Activated CD4-positive, alpha-beta T cell treated with anti-CD3 and anti-CD28 coated beads, Interleukin-2, amount 10 ng/mL, durations not matched to agents 7 days and 5 days (primary cell): ENCODE measurements at regions not wholly inside any gene's neighbourhood (a gene's known extent, or its start where the extent isn't known, plus 50 kb on each side); places are given as distances from the start of the nearest gene placed in this dataset.

Source experiments
- CTCF ChIA-PET: fragments of 350-600 bp; sonication (Branson Sonifier 250); formaldehyde crosslinking; loops from one replicate; lab custom pipeline; 2021; ENCODE audit warnings: antibody characterized with exemption; lab: Charles Lee
- POLR2A ChIA-PET: fragments of 350-600 bp; sonication (Branson Sonifier 250); formaldehyde crosslinking; loops from one replicate; lab custom pipeline; 2021; ENCODE audit warnings: antibody characterized with exemption; lab: Charles Lee
- DNase-seq: peaks from one replicate; pipeline ENCODE4 v3.0.0-alpha.2; 2020
- H3K27ac Mint-ChIP-seq: one replicate; pipeline ENCODE4 v1.8.0; 2021; ENCODE audit warnings: mild to moderate bottlenecking, moderate library complexity, mixed read lengths
- H3K27me3 Mint-ChIP-seq: one replicate; pipeline ENCODE4 v1.8.0; 2021; ENCODE audit warnings: mixed read lengths
- H3K36me3 Mint-ChIP-seq: one replicate; pipeline ENCODE4 v1.8.0; 2021; ENCODE audit warnings: low read depth, mixed read lengths
- H3K4me1 Mint-ChIP-seq: one replicate; pipeline ENCODE4 v1.8.0; 2021; ENCODE audit warnings: mixed read lengths
- H3K4me3 Mint-ChIP-seq: one replicate; pipeline ENCODE4 v1.8.0; 2021; ENCODE audit warnings: mild to moderate bottlenecking, moderate library complexity, mixed read lengths
- H3K9me3 Mint-ChIP-seq: one replicate; pipeline ENCODE4 v1.8.0; 2021; ENCODE audit warnings: mixed read lengths

- Mint-ChIP-seq H3K9me3 (peaks cover 2% of the 10 kb centered on the region), H3K4me1 (no peaks in the 10 kb centered on the region), H3K27me3 (peaks cover 6% of the 10 kb centered on the region), H3K27ac (no peak overlapping the region), H3K4me3 (no peak overlapping the region), H3K36me3 (no peaks in the 10 kb centered on the region)
- no peak for DNase-seq
- CTCF ChIA-PET = no interaction called here
- POLR2A ChIA-PET = no interaction called here
Observed at GRCh38 chr17:56648321-56648720, 54.8 kb downstream of the NOG start.

- POLR2A ChIA-PET = no interaction called here
- CTCF ChIA-PET = no interaction called here
- Mint-ChIP-seq H3K27ac (no peak overlapping the region), H3K9me3 (peaks cover 2% of the 10 kb centered on the region), H3K27me3 (peaks cover 6% of the 10 kb centered on the region), H3K36me3 (no peaks in the 10 kb centered on the region), H3K4me3 (no peak overlapping the region), H3K4me1 (peaks cover 3% of the 10 kb centered on the region)
- DNase-seq = no peak
Observed at GRCh38 chr17:56648806-56649205, 55.3 kb downstream of the NOG start.

- no peaks in the 10 kb centered on the region for H3K36me3 Mint-ChIP-seq
- CTCF ChIA-PET = interaction anchor here (1.2 kb wide), 1 partner anchor 54 kb away, joined by 3 read pairs; no protein-coding TSS in a partner anchor
Observed at GRCh38 chr17:56652628-56653027, 59.1 kb downstream of the NOG start.

GRCh38 chr17:56653877-56654276 lies 60.4 kb downstream of the NOG start:
- Mint-ChIP-seq H3K27me3 (peaks cover 9% of the 10 kb centered on the region), H3K27ac (no peak overlapping the region), H3K9me3 (peaks cover 2% of the 10 kb centered on the region), H3K4me1 (peaks cover 4% of the 10 kb centered on the region), H3K4me3 (no peak overlapping the region), H3K36me3 (no peaks in the 10 kb centered on the region)
- ChIA-PET POLR2A (no interaction called here), CTCF (interaction anchor here (0.9 to 1.8 kb wide), 3 partner anchors 55 to 118 kb away, joined by 3 to 5 read pairs (median 3); no protein-coding TSS in a partner anchor)
- DNase-seq = peak; percentile 69

More at GRCh38 chr17:56652628-56653027, 59.1 kb downstream of the NOG start:
- no peak overlapping the region for H3K27ac Mint-ChIP-seq
- H3K27me3 Mint-ChIP-seq = peaks cover 14% of the 10 kb centered on the region
- DNase-seq = no peak
- no peak overlapping the region for H3K4me3 Mint-ChIP-seq
- POLR2A ChIA-PET = no interaction called here
- peaks cover 4% of the 10 kb centered on the region for H3K4me1 Mint-ChIP-seq
- peaks cover 2% of the 10 kb centered on the region for H3K9me3 Mint-ChIP-seq

GRCh38 chr17:56656701-56657327 lies 63.3 kb downstream of the NOG start:
- Mint-ChIP-seq H3K36me3 (no peaks in the 10 kb centered on the region), H3K27ac (no peak overlapping the region), H3K27me3 (peaks cover 9% of the 10 kb centered on the region), H3K4me1 (peaks cover 4% of the 10 kb centered on the region), H3K9me3 (no peaks in the 10 kb centered on the region), H3K4me3 (no peak overlapping the region)
- ChIA-PET POLR2A (no interaction called here), CTCF (no interaction called here)
- no peak for DNase-seq

GRCh38 chr17:56658648-56659047 lies 65.1 kb downstream of the NOG start:
- ChIA-PET CTCF (no interaction called here), POLR2A (no interaction called here)
- no peaks in the 10 kb centered on the region for H3K9me3 Mint-ChIP-seq
- no peaks in the 10 kb centered on the region for H3K36me3 Mint-ChIP-seq
- no peak overlapping the region for H3K4me3 Mint-ChIP-seq
- no peak for DNase-seq
- H3K4me1 Mint-ChIP-seq = peaks cover 2% of the 10 kb centered on the region
- H3K27me3 Mint-ChIP-seq = peaks cover 9% of the 10 kb centered on the region
- no peak overlapping the region for H3K27ac Mint-ChIP-seq

GRCh38 chr17:56659622-56660021 lies 66.1 kb downstream of the NOG start:
- POLR2A ChIA-PET = no interaction called here
- DNase-seq = no peak
- no peaks in the 10 kb centered on the region for H3K36me3 Mint-ChIP-seq

GRCh38 chr17:56661906-56662305 lies 68.4 kb downstream of the NOG start:
- Mint-ChIP-seq H3K27ac (no peak overlapping the region), H3K9me3 (no peaks in the 10 kb centered on the region), H3K27me3 (peaks cover 9% of the 10 kb centered on the region), H3K4me3 (no peak overlapping the region), H3K36me3 (no peaks in the 10 kb centered on the region), H3K4me1 (no peaks in the 10 kb centered on the region)
- ChIA-PET POLR2A (no interaction called here), CTCF (no interaction called here)
- DNase-seq = no peak

More at GRCh38 chr17:56659622-56660021, 66.1 kb downstream of the NOG start:
- Mint-ChIP-seq H3K4me3 (no peak overlapping the region), H3K9me3 (no peaks in the 10 kb centered on the region), H3K27ac (no peak overlapping the region), H3K27me3 (peaks cover 9% of the 10 kb centered on the region), H3K4me1 (no peaks in the 10 kb centered on the region)
- CTCF ChIA-PET = no interaction called here

- POLR2A ChIA-PET = no interaction called here
- H3K4me1 Mint-ChIP-seq = no peaks in the 10 kb centered on the region
- H3K27ac Mint-ChIP-seq = no peak overlapping the region
- H3K4me3 Mint-ChIP-seq = no peak overlapping the region
- CTCF ChIA-PET = no interaction called here
- no peaks in the 10 kb centered on the region for H3K9me3 Mint-ChIP-seq
- peaks cover 9% of the 10 kb centered on the region for H3K27me3 Mint-ChIP-seq
- no peak for DNase-seq
- no peaks in the 10 kb centered on the region for H3K36me3 Mint-ChIP-seq
Observed at GRCh38 chr17:56665864-56666263, 72.4 kb downstream of the NOG start.

- no peak overlapping the region for H3K27ac Mint-ChIP-seq
- CTCF ChIA-PET = interaction anchor here (0.6 kb wide), 1 partner anchor 55 kb away, joined by 3 read pairs; no protein-coding TSS in a partner anchor
- H3K4me3 Mint-ChIP-seq = no peak overlapping the region
- DNase-seq = no peak
- H3K27me3 Mint-ChIP-seq = peaks cover 20% of the 10 kb centered on the region
- POLR2A ChIA-PET = no interaction called here
- H3K4me1 Mint-ChIP-seq = no peaks in the 10 kb centered on the region
- no peaks in the 10 kb centered on the region for H3K9me3 Mint-ChIP-seq
- H3K36me3 Mint-ChIP-seq = no peaks in the 10 kb centered on the region
Observed at GRCh38 chr17:56667925-56668458, 74.5 kb downstream of the NOG start.

GRCh38 chr17:56672195-56672594 lies 78.7 kb downstream of the NOG start:
- peaks cover 10% of the 10 kb centered on the region for H3K4me1 Mint-ChIP-seq
- H3K36me3 Mint-ChIP-seq = no peaks in the 10 kb centered on the region
- no peak overlapping the region for H3K4me3 Mint-ChIP-seq
- no peak overlapping the region for H3K27ac Mint-ChIP-seq
- no peak for DNase-seq
- H3K9me3 Mint-ChIP-seq = no peaks in the 10 kb centered on the region
- peaks cover 48% of the 10 kb centered on the region for H3K27me3 Mint-ChIP-seq
- CTCF ChIA-PET = interaction anchor here (0.6 kb wide), 1 partner anchor 222 kb away, joined by 3 read pairs; no protein-coding TSS in a partner anchor
- POLR2A ChIA-PET = no interaction called here

GRCh38 chr17:56674401-56674925 lies 81.0 kb downstream of the NOG start:
- CTCF ChIA-PET = interaction anchor here (1.0 to 1.4 kb wide), 2 partner anchors 12 to 82 kb away, joined by 3 read pairs; no protein-coding TSS in a partner anchor
- H3K4me1 Mint-ChIP-seq = peaks cover 10% of the 10 kb centered on the region
- no peak overlapping the region for H3K27ac Mint-ChIP-seq
- no peaks in the 10 kb centered on the region for H3K9me3 Mint-ChIP-seq
- no peak for DNase-seq
- no peaks in the 10 kb centered on the region for H3K36me3 Mint-ChIP-seq
- H3K4me3 Mint-ChIP-seq = no peak overlapping the region
- POLR2A ChIA-PET = no interaction called here
- H3K27me3 Mint-ChIP-seq = peaks cover 53% of the 10 kb centered on the region

- H3K4me3 Mint-ChIP-seq = no peak overlapping the region
- peaks cover 10% of the 10 kb centered on the region for H3K4me1 Mint-ChIP-seq
- no peak overlapping the region for H3K27ac Mint-ChIP-seq
- ChIA-PET CTCF (interaction anchor here (1.0 to 1.4 kb wide), 2 partner anchors 12 to 84 kb away, joined by 3 read pairs; no protein-coding TSS in a partner anchor), POLR2A (no interaction called here)
- peaks cover 53% of the 10 kb centered on the region for H3K27me3 Mint-ChIP-seq
- no peak for DNase-seq
- H3K36me3 Mint-ChIP-seq = no peaks in the 10 kb centered on the region
- no peaks in the 10 kb centered on the region for H3K9me3 Mint-ChIP-seq
Observed at GRCh38 chr17:56675876-56676660, 82.6 kb downstream of the NOG start.
